H1 (cell line): ENCODE measurements at regions not wholly inside any gene's neighbourhood (a gene's known extent, or its start where the extent isn't known, plus 50 kb on each side); places are given as distances from the start of the nearest gene placed in this dataset.

Source experiments
- NANOG ChIP-seq: IDR thresholded peaks from 2 replicates; pipeline ENCODE4 v1.6.1; 2011; ENCODE audit warnings: low read length, low read depth, mild to moderate bottlenecking, inconsistent platforms; ENCODE audit not compliant: insufficient read depth, poor library complexity, severe bottlenecking
- SIN3A ChIP-seq, 2 experiments: IDR thresholded peaks in 1 of 2; conservative IDR thresholded peaks in 1 of 2; 2 replicates each; pipeline ENCODE4 v1.6.1; 2011 to 2012; ENCODE audit warnings: low read length in 2 of 2, improper control_type of control experiment in 1 of 2, low read depth in 1 of 2, mild to moderate bottlenecking in 1 of 2
- SRF ChIP-seq: IDR thresholded peaks from 2 replicates; pipeline ENCODE4 v1.6.1; 2011; ENCODE audit warnings: mild to moderate bottlenecking, low read depth, low read length, moderate library complexity

- TF ChIP-seq SIN3A (conservative IDR thresholded peaks at IDR 0.05 in 1 of 2, IDR thresholded peaks at IDR 0.05 in 1 of 2; ENCODE audit: low read depth in 1 of 2, low read length in 2 of 2) (no peak), SRF (no peak), NANOG (no peak)
These were observed 1273.6 kb upstream of the GBE1 start (continued) for GRCh38 chr3:83034806-83035703.
